ENCODE measurements at regions not wholly inside any gene's neighbourhood (a gene's known extent, or its start where the extent isn't known, plus 50 kb on each side); places are given as distances from the start of the nearest gene placed in this dataset.

DNA sequence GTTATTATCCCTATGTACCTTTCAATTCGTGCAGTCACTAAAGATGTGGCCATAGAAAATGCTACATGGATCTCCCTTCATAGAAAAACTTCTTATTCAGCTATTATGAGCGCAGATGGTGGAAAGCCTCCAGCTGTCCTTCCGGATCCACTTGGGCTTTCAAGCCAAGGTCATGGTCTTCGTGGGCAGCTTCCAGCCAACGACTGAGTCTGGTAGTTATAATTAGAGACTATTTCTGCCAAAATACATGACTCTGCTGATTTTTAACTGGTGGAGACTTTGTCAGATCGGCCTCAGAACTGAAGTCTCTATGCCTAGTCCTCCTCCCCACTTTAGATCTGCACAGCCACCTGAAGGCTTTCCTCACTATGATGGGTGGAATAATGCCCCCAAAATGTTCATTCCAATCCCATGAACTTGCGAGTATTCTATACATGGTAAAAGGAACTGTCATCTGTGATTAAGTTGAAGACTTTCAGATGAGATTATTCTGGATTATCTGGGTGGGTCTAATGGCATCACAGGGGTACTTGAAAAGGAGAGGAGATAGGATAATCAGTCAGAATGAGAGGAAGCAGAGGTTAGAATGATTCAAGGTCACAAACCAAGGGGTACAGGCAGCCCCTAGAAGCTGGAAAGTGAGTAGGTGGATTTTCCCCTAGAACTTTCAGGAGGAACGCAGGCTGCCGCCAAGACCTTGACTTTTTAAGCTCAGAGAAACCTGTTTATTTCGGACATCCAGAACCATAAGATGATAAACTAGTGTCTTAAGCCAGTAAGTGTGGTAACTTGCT, 171.1 kb upstream of the CXCL13 start:
- peaks cover 2% of the 10 kb centered on the region for H3K27me3 ChIP-seq (ENCODE audit: control insufficient read depth, extremely low read depth, insufficient read depth, low read length)
- no peak overlapping the region for H3K4me3 ChIP-seq (ENCODE audit: control insufficient read depth in 2 of 3, extremely low read depth in 1 of 3, insufficient read depth in 2 of 3, low read depth in 1 of 3, low read length in 3 of 3)
- H3K79me2 ChIP-seq (ENCODE audit: control insufficient read depth, insufficient read depth, low read length) = no peaks in the 10 kb centered on the region
- no peak overlapping the region for H2AFZ ChIP-seq (ENCODE audit: control insufficient read depth, low read length)
- no peaks in the 10 kb centered on the region for H3K9me1 ChIP-seq (ENCODE audit: control insufficient read depth, extremely low read depth, insufficient read depth, low read length)
- FAIRE-seq (no peak), DNase-seq (ENCODE audit: low read depth, low spot score) (no peak)
- H3K27ac ChIP-seq (ENCODE audit: control insufficient read depth, insufficient read depth, low read length) = no peak overlapping the region
- dilution Hi-C loops (cut with MboI; ENCODE audit: extremely low pct_ligation_motif_present, low sequenced_read_pairs) = no loop called here
- H3K9me3 ChIP-seq (ENCODE audit: control insufficient read depth, low read depth, low read length) = no peaks in the 10 kb centered on the region
- no peak overlapping the region for H3K4me2 ChIP-seq (ENCODE audit: control insufficient read depth, extremely low read depth, insufficient read depth, low read depth, low read length)
- H4K20me1 ChIP-seq (ENCODE audit: control insufficient read depth, extremely low read depth, insufficient read depth, low read length) = no peaks in the 10 kb centered on the region
- H3K9ac ChIP-seq (ENCODE audit: control insufficient read depth, extremely low read depth, insufficient read depth, low read length) = no peak overlapping the region
- H3K36me3 ChIP-seq (ENCODE audit: control insufficient read depth in 2 of 2, extremely low read depth in 1 of 2, insufficient read depth in 2 of 2, low read length in 2 of 2) = no peaks in the 10 kb centered on the region
- no peaks in the 10 kb centered on the region for H3K4me1 ChIP-seq (ENCODE audit: control insufficient read depth, extremely low read depth, insufficient read depth, low read length)
- TF ChIP-seq, protein P1, sequence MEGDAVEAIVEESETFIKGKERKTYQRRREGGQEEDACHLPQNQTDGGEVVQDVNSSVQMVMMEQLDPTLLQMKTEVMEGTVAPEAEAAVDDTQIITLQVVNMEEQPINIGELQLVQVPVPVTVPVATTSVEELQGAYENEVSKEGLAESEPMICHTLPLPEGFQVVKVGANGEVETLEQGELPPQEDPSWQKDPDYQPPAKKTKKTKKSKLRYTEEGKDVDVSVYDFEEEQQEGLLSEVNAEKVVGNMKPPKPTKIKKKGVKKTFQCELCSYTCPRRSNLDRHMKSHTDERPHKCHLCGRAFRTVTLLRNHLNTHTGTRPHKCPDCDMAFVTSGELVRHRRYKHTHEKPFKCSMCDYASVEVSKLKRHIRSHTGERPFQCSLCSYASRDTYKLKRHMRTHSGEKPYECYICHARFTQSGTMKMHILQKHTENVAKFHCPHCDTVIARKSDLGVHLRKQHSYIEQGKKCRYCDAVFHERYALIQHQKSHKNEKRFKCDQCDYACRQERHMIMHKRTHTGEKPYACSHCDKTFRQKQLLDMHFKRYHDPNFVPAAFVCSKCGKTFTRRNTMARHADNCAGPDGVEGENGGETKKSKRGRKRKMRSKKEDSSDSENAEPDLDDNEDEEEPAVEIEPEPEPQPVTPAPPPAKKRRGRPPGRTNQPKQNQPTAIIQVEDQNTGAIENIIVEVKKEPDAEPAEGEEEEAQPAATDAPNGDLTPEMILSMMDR (optimal IDR thresholded peaks at IDR 0.05 in 1 of 3, IDR thresholded peaks at IDR 0.05 in 1 of 3, conservative IDR thresholded peaks at IDR 0.05 in 1 of 3; ENCODE audit: extremely low read depth in 1 of 3, insufficient read depth in 2 of 3, low read length in 3 of 3) = no peak
- TF ChIP-seq EZH2 (IDR thresholded peaks at IDR 0.05; ENCODE audit: low read length) = no peak

DNA sequence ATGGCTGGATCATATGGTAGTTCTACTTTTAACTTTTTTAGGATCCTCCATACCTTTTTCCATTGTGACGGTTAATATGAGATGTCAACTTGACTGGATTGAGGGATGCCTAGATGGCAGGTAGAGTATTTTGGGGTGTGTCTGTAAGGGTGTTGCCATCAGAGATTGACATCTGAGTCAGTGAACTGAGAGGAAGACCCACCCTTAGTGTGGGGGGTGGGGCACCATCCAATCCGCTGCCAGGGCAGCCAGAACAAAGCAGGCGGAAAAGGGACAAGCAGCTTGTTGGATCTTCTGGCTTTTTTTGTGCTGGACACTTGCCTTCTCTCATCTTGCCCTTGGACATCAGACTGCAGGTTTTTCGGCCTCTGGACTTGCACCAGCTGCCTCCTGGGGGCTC, 168.5 kb upstream of the CXCL13 start:
- Histone ChIP-seq H3K9me1 (ENCODE audit: control insufficient read depth, extremely low read depth, insufficient read depth, low read length) (no peaks in the 10 kb centered on the region), H3K4me1 (ENCODE audit: control insufficient read depth, extremely low read depth, insufficient read depth, low read length) (no peaks in the 10 kb centered on the region), H2AFZ (ENCODE audit: control insufficient read depth, low read length) (no peak overlapping the region), H3K79me2 (ENCODE audit: control insufficient read depth, insufficient read depth, low read length) (no peaks in the 10 kb centered on the region), H3K9me3 (ENCODE audit: control insufficient read depth, low read depth, low read length) (no peaks in the 10 kb centered on the region), H3K27ac (ENCODE audit: control insufficient read depth, insufficient read depth, low read length) (no peak overlapping the region), H3K4me3 (ENCODE audit: control insufficient read depth in 2 of 3, extremely low read depth in 1 of 3, insufficient read depth in 2 of 3, low read depth in 1 of 3, low read length in 3 of 3) (no peak overlapping the region), H3K36me3 (ENCODE audit: control insufficient read depth in 2 of 2, extremely low read depth in 1 of 2, insufficient read depth in 2 of 2, low read length in 2 of 2) (no peaks in the 10 kb centered on the region), H3K9ac (ENCODE audit: control insufficient read depth, extremely low read depth, insufficient read depth, low read length) (no peak overlapping the region), H3K4me2 (ENCODE audit: control insufficient read depth, extremely low read depth, insufficient read depth, low read depth, low read length) (no peak overlapping the region), H4K20me1 (ENCODE audit: control insufficient read depth, extremely low read depth, insufficient read depth, low read length) (no peaks in the 10 kb centered on the region), H3K27me3 (ENCODE audit: control insufficient read depth, extremely low read depth, insufficient read depth, low read length) (no peaks in the 10 kb centered on the region)
- dilution Hi-C loops (cut with MboI; ENCODE audit: extremely low pct_ligation_motif_present, low sequenced_read_pairs) = no loop called here
- FAIRE-seq (no peak), DNase-seq (ENCODE audit: low read depth, low spot score) (no peak)
- TF ChIP-seq EZH2 (IDR thresholded peaks at IDR 0.05; ENCODE audit: low read length) = no peak
- TF ChIP-seq, protein P1 (optimal IDR thresholded peaks at IDR 0.05 in 1 of 3, IDR thresholded peaks at IDR 0.05 in 1 of 3, conservative IDR thresholded peaks at IDR 0.05 in 1 of 3; ENCODE audit: extremely low read depth in 1 of 3, insufficient read depth in 2 of 3, low read length in 3 of 3) = no peak
